ENCODE measurements at regions not wholly inside any gene's neighbourhood (a gene's known extent, or its start where the extent isn't known, plus 50 kb on each side); places are given as distances from the start of the nearest gene placed in this dataset.

- DNase-seq: no peak
- Histone ChIP-seq H3K4me3 (no peak overlapping the region), H3K4me1 (ENCODE audit: insufficient read depth) (peaks cover 9% of the 10 kb centered on the region), H3K9me3 (no peaks in the 10 kb centered on the region), H3K27ac (no peak overlapping the region), H3K36me3 (no peaks in the 10 kb centered on the region), H3K27me3 (no peaks in the 10 kb centered on the region)
- TF ChIP-seq POLR2A (IDR thresholded peaks at IDR 0.05) (no peak), CTCF (IDR thresholded peaks at IDR 0.05) (no peak), EP300 (IDR thresholded peaks at IDR 0.05) (no peak)
- WGBS, 3 donors: 72 to 76% (median 73%) methylated on average over 3 of the region's 3 CpGs
- intact Hi-C loops (cut with DNase I): no loop called here
Observed at GRCh38 chr2:41724465-41724864, 323.4 kb upstream of the PKDCC start.

- Histone ChIP-seq H3K4me1 (ENCODE audit: insufficient read depth) (peaks cover 9% of the 10 kb centered on the region), H3K27me3 (no peaks in the 10 kb centered on the region), H3K9me3 (no peaks in the 10 kb centered on the region), H3K36me3 (no peaks in the 10 kb centered on the region), H3K4me3 (no peak overlapping the region), H3K27ac (no peak overlapping the region)
- no peak for DNase-seq
- WGBS, 3 donors: 78 to 97% (median 94%) methylated on average over 3 of the region's 3 CpGs
- TF ChIP-seq CTCF (IDR thresholded peaks at IDR 0.05): no peak
- TF ChIP-seq EP300 (IDR thresholded peaks at IDR 0.05): no peak
- no peak for TF ChIP-seq POLR2A (IDR thresholded peaks at IDR 0.05)
- intact Hi-C loops (cut with DNase I): no loop called here
Observed at GRCh38 chr2:41725901-41726300, 321.9 kb upstream of the PKDCC start.

GRCh38 chr2:41726364-41726763 is 321.5 kb upstream of the PKDCC start:
- Histone ChIP-seq H3K27me3 (no peaks in the 10 kb centered on the region), H3K36me3 (no peaks in the 10 kb centered on the region), H3K4me1 (ENCODE audit: insufficient read depth) (peaks cover 9% of the 10 kb centered on the region), H3K4me3 (no peak overlapping the region), H3K27ac (no peak overlapping the region), H3K9me3 (no peaks in the 10 kb centered on the region)
- TF ChIP-seq CTCF (IDR thresholded peaks at IDR 0.05): no peak
- no peak for TF ChIP-seq EP300 (IDR thresholded peaks at IDR 0.05)
- no peak for TF ChIP-seq POLR2A (IDR thresholded peaks at IDR 0.05)
- no peak for DNase-seq
- intact Hi-C loops (cut with DNase I): no loop called here
- 94 to 96% (median 94%) methylated on average over 6 of the region's 6 CpGs for WGBS, 3 donors

- intact Hi-C loops (cut with DNase I): no loop called here
- Histone ChIP-seq H3K4me3 (no peak overlapping the region), H3K36me3 (no peaks in the 10 kb centered on the region), H3K27me3 (no peaks in the 10 kb centered on the region), H3K9me3 (no peaks in the 10 kb centered on the region), H3K4me1 (ENCODE audit: insufficient read depth) (peaks cover 7% of the 10 kb centered on the region), H3K27ac (no peak overlapping the region)
- TF ChIP-seq CTCF (IDR thresholded peaks at IDR 0.05): no peak
- WGBS, 3 donors: 87 to 94% (median 90%) methylated on average over 2 of the region's 2 CpGs
- DNase-seq: no peak
Observed at GRCh38 chr2:41727152-41727551, 320.7 kb upstream of the PKDCC start.

- no peaks in the 10 kb centered on the region for H3K36me3 ChIP-seq
- intact Hi-C loops (cut with DNase I): no loop called here
- 0 to 65% (median 64%) methylated on average over 1 of the region's 1 CpG for WGBS, 3 donors
Observed at GRCh38 chr2:41727711-41728110, 320.1 kb upstream of the PKDCC start.

More at GRCh38 chr2:41727711-41728110, 320.1 kb upstream of the PKDCC start:
- no peak for DNase-seq
- H3K9me3 ChIP-seq: no peaks in the 10 kb centered on the region
- peaks cover 5% of the 10 kb centered on the region for H3K4me1 ChIP-seq (ENCODE audit: insufficient read depth)
- H3K27me3 ChIP-seq: no peaks in the 10 kb centered on the region
- TF ChIP-seq POLR2A (IDR thresholded peaks at IDR 0.05) (no peak), CTCF (IDR thresholded peaks at IDR 0.05) (no peak), EP300 (IDR thresholded peaks at IDR 0.05) (no peak)
- H3K27ac ChIP-seq: no peak overlapping the region
- H3K4me3 ChIP-seq: no peak overlapping the region
